DOHH2 (cell line): ENCODE measurements at regions not wholly inside any gene's neighbourhood (a gene's known extent, or its start where the extent isn't known, plus 50 kb on each side); places are given as distances from the start of the nearest gene placed in this dataset.

ENCODE experiments used
- EZH2phosphoT487 ChIP-seq: fragments of 200-600 bp; sonication (generic); IDR thresholded peaks from 2 replicates; pipeline ENCODE4 v1.6.1; 2017; ENCODE audit warnings: borderline replicate concordance, mild to moderate bottlenecking, antibody characterized with exemption, low read length, moderate library complexity, mixed read lengths
- TF ChIP-seq, protein P1 (sequence below): fragments of 200-600 bp; sonication (generic); IDR thresholded peaks from one replicate; pipeline ENCODE4 v1.5.1; 2014; ENCODE audit warnings: antibody characterized with exemption, mild to moderate bottlenecking, low read depth, low read length; ENCODE audit not compliant: poor library complexity, severe bottlenecking

- TF ChIP-seq, protein P1, sequence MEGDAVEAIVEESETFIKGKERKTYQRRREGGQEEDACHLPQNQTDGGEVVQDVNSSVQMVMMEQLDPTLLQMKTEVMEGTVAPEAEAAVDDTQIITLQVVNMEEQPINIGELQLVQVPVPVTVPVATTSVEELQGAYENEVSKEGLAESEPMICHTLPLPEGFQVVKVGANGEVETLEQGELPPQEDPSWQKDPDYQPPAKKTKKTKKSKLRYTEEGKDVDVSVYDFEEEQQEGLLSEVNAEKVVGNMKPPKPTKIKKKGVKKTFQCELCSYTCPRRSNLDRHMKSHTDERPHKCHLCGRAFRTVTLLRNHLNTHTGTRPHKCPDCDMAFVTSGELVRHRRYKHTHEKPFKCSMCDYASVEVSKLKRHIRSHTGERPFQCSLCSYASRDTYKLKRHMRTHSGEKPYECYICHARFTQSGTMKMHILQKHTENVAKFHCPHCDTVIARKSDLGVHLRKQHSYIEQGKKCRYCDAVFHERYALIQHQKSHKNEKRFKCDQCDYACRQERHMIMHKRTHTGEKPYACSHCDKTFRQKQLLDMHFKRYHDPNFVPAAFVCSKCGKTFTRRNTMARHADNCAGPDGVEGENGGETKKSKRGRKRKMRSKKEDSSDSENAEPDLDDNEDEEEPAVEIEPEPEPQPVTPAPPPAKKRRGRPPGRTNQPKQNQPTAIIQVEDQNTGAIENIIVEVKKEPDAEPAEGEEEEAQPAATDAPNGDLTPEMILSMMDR = no peak
- no peak for TF ChIP-seq EZH2phosphoT487
These were observed 160.3 kb downstream of the ALX1 start for GRCh38 chr12:85440271-85440670.
